ENCODE measurements at regions not wholly inside any gene's neighbourhood (a gene's known extent, or its start where the extent isn't known, plus 50 kb on each side); places are given as distances from the start of the nearest gene placed in this dataset.
"Not testable (repeated sequence)": the region's sequence is repeated elsewhere in the genome, so short reads cannot be mapped to it uniquely, and the experiment has no call there.

DNA sequence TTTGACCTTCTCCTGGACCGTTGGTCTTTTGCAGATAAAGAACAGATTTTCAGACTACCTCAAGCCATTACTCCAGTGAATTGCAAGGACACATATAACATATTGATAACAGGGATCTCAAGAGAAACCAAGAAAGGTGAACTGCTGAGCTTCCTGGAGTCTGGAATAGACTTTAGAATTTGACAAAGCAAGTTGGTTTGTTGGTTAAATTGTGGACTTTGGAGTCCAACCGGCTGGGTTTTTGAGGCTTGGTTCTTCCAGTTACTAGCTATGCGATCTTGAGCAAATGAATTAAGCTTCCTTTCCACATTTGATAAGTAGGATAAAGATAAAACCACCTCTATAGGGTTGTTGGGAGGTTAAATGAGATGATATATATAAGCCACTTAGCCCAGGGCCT, 233.1 kb downstream of the SHQ1 start:
- Histone ChIP-seq H3K36me3 (replicated peaks; ENCODE audit: insufficient read depth, low read length) (no peaks in the 10 kb centered on the region), H3K4me1 (ENCODE audit: low read length) (no peaks in the 10 kb centered on the region), H3K9me2 (replicated peaks; ENCODE audit: insufficient read depth, low read length) (no peaks in the 10 kb centered on the region), H3K9ac (ENCODE audit: low read length) (no peak overlapping the region), H3F3A (ENCODE audit: insufficient read depth, low read length) (no peaks in the 10 kb centered on the region), H3K79me2 (ENCODE audit: low read length) (no peaks in the 10 kb centered on the region), H4K20me1 (ENCODE audit: insufficient read depth, low read length) (no peaks in the 10 kb centered on the region), H3K27me3 (replicated peaks; ENCODE audit: insufficient read depth, low read length) (no peaks in the 10 kb centered on the region), H3K9me3 (replicated peaks; ENCODE audit: insufficient read depth, low read length) (no peaks in the 10 kb centered on the region; the same call in 1 of the 2 replicates), H2AFZ (ENCODE audit: low read length) (no peak overlapping the region), H3K27ac (ENCODE audit: low read length) (no peak overlapping the region), H3K4me3 (ENCODE audit: low read length) (no peak overlapping the region), H3K4me2 (ENCODE audit: low read depth, low read length) (no peak overlapping the region)
- no peak for TF ChIP-seq EZH2 (optimal IDR thresholded peaks at IDR 0.05; ENCODE audit: low read depth, low read length)
- no peak for TF ChIP-seq EZH2phosphoT487 (IDR thresholded peaks at IDR 0.05; ENCODE audit: low read length)
- TF ChIP-seq, protein P1, sequence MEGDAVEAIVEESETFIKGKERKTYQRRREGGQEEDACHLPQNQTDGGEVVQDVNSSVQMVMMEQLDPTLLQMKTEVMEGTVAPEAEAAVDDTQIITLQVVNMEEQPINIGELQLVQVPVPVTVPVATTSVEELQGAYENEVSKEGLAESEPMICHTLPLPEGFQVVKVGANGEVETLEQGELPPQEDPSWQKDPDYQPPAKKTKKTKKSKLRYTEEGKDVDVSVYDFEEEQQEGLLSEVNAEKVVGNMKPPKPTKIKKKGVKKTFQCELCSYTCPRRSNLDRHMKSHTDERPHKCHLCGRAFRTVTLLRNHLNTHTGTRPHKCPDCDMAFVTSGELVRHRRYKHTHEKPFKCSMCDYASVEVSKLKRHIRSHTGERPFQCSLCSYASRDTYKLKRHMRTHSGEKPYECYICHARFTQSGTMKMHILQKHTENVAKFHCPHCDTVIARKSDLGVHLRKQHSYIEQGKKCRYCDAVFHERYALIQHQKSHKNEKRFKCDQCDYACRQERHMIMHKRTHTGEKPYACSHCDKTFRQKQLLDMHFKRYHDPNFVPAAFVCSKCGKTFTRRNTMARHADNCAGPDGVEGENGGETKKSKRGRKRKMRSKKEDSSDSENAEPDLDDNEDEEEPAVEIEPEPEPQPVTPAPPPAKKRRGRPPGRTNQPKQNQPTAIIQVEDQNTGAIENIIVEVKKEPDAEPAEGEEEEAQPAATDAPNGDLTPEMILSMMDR (IDR thresholded peaks at IDR 0.05; ENCODE audit: low read length): no peak
- DNase-seq: no peak

DNA sequence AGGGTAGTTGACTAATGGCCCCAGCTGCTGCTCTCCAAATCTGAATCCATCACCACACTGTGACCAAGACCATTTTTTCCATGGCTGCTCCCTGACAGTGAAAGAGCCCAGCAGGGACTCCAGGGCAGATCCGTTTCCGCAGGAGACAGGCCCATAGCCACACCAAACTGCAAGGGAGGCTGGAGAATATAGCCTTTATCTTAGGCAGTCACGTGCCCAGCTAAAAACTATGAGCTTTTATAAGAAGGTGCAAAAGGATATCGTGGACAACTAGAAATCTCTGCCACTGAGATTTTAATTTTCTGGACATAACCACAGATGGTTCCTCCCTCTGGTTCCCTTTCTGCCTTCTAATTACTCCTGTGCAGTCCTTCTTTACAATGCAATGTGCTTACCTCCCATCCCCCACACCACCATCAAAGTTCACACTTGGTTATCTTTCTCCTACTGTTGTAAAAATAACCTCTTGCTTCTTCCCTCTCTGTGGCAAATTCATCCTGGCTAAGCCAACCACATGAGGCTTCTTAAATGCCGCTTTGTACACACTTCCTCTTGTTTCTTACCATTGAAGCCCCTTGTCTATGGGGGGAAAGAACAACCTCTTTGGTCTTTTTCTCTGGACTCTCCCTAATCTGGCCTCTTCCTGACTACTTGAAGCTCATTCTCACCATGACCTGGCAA, 233.7 kb downstream of the SHQ1 start:
- Histone ChIP-seq H3K4me3 (ENCODE audit: low read length) (no peak overlapping the region), H3K27ac (ENCODE audit: low read length) (no peak overlapping the region), H3K9me3 (replicated peaks; ENCODE audit: insufficient read depth, low read length) (no peaks in the 10 kb centered on the region; the same call in 1 of the 2 replicates), H3K4me2 (ENCODE audit: low read depth, low read length) (no peak overlapping the region), H3K36me3 (replicated peaks; ENCODE audit: insufficient read depth, low read length) (no peaks in the 10 kb centered on the region), H3K79me2 (ENCODE audit: low read length) (no peaks in the 10 kb centered on the region), H3K4me1 (ENCODE audit: low read length) (no peaks in the 10 kb centered on the region), H2AFZ (ENCODE audit: low read length) (no peak overlapping the region), H3F3A (ENCODE audit: insufficient read depth, low read length) (no peaks in the 10 kb centered on the region), H3K9me2 (replicated peaks; ENCODE audit: insufficient read depth, low read length) (no peaks in the 10 kb centered on the region), H3K9ac (ENCODE audit: low read length) (no peak overlapping the region), H3K27me3 (replicated peaks; ENCODE audit: insufficient read depth, low read length) (no peaks in the 10 kb centered on the region), H4K20me1 (ENCODE audit: insufficient read depth, low read length) (no peaks in the 10 kb centered on the region)
- TF ChIP-seq EZH2 (optimal IDR thresholded peaks at IDR 0.05; ENCODE audit: low read depth, low read length): no peak
- TF ChIP-seq, protein P1 (IDR thresholded peaks at IDR 0.05; ENCODE audit: low read length): no peak
- TF ChIP-seq EZH2phosphoT487 (IDR thresholded peaks at IDR 0.05; ENCODE audit: low read length): no peak
- DNase-seq: no peak

DNA sequence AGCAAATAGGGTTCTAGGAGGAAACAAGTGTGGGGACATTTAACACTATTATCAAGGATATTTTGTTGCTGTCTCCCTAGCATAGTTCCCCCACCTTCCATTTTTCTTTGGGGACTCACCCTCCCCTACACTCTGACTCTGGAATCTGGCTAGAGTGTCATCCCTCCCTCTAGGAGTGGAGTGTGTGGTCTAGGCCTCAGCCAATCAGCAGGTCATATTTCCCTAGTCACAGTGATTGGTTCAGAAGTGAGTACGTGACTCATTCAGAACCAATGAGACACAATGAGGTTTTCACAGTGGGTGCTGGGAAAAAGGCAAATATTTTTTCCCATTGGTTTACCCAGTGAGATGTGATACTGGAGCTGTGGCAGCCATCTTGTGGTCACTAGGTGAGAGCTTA, 234.4 kb downstream of the SHQ1 start:
- H3K36me3 ChIP-seq (replicated peaks; ENCODE audit: insufficient read depth, low read length): no peaks in the 10 kb centered on the region
- DNase-seq: no peak
- H3K9ac ChIP-seq (ENCODE audit: low read length): no peak overlapping the region
- H3K27me3 ChIP-seq (replicated peaks; ENCODE audit: insufficient read depth, low read length): no peaks in the 10 kb centered on the region
- H3K4me2 ChIP-seq (ENCODE audit: low read depth, low read length): no peak overlapping the region
- H3K9me2 ChIP-seq (replicated peaks; ENCODE audit: insufficient read depth, low read length): no peaks in the 10 kb centered on the region
- H3F3A ChIP-seq (ENCODE audit: insufficient read depth, low read length): no peaks in the 10 kb centered on the region
- H3K4me3 ChIP-seq (ENCODE audit: low read length): no peak overlapping the region
- no peaks in the 10 kb centered on the region; the same call in 1 of the 2 replicates for H3K9me3 ChIP-seq (replicated peaks; ENCODE audit: insufficient read depth, low read length)
- no peak overlapping the region for H3K27ac ChIP-seq (ENCODE audit: low read length)
- TF ChIP-seq EZH2 (optimal IDR thresholded peaks at IDR 0.05; ENCODE audit: low read depth, low read length) (no peak), EZH2phosphoT487 (IDR thresholded peaks at IDR 0.05; ENCODE audit: low read length) (no peak)
- TF ChIP-seq, protein P1 (IDR thresholded peaks at IDR 0.05; ENCODE audit: low read length): no peak
- no peak overlapping the region for H2AFZ ChIP-seq (ENCODE audit: low read length)
- no peaks in the 10 kb centered on the region for H3K79me2 ChIP-seq (ENCODE audit: low read length)
- H3K4me1 ChIP-seq (ENCODE audit: low read length): no peaks in the 10 kb centered on the region
- no peaks in the 10 kb centered on the region for H4K20me1 ChIP-seq (ENCODE audit: insufficient read depth, low read length)

DNA sequence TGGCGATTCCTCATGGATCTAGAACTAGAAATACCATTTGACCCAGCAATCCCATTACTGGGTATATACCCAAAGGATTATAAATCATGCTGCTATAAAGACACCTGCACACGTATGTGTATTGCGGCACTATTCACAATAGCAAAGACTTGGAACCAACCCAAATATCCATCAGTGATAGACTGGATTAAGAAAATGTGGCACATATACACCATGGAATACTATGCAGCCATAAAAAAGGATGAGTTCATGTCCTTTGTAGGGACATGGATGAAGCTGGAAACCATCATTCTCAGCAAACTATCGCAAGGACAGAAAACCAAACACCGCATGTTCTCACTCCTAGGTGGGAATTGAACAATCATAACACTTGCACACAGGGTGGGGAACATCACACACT, 239.1 kb downstream of the SHQ1 start:
- not testable (repeated sequence) for H3K9me3 ChIP-seq (replicated peaks; ENCODE audit: insufficient read depth, low read length); H3K4me1 ChIP-seq (ENCODE audit: low read length); H2AFZ ChIP-seq (ENCODE audit: low read length); H3K9me2 ChIP-seq (replicated peaks; ENCODE audit: insufficient read depth, low read length); H3K27ac ChIP-seq (ENCODE audit: low read length); H4K20me1 ChIP-seq (ENCODE audit: insufficient read depth, low read length); H3K4me2 ChIP-seq (ENCODE audit: low read depth, low read length); H3K4me3 ChIP-seq (ENCODE audit: low read length); DNase-seq; H3F3A ChIP-seq (ENCODE audit: insufficient read depth, low read length); H3K36me3 ChIP-seq (replicated peaks; ENCODE audit: insufficient read depth, low read length); H3K9ac ChIP-seq (ENCODE audit: low read length); H3K27me3 ChIP-seq (replicated peaks; ENCODE audit: insufficient read depth, low read length); H3K79me2 ChIP-seq (ENCODE audit: low read length)
